Gastroesophageal sphincter (tissue), 4 donors: ENCODE measurements at regions not wholly inside any gene's neighbourhood (a gene's known extent, or its start where the extent isn't known, plus 50 kb on each side); places are given as distances from the start of the nearest gene placed in this dataset.

Experiments used
- ATAC-seq: fragments of 150-250 bp; one replicate; pipeline ENCODE4 v1.9.1; 2016; ENCODE audit warnings: mild to moderate bottlenecking, moderate library complexity
- H3K27ac ChIP-seq, 4 donors: fragments of 200-600 bp; sonication (generic) in 3 of 4; 1 replicate in 3 of 4; 2 replicates in 1 of 4; pipeline ENCODE4 v1.5.1; 2016 to 2019
- H3K27me3 ChIP-seq: fragments of 200-600 bp; sonication (generic); one replicate; pipeline ENCODE4 v1.5.1; 2019
- H3K36me3 ChIP-seq, 2 donors: fragments of 200-600 bp; sonication (generic); one replicate each; pipeline ENCODE4 v1.5.1; 2019; ENCODE audit warnings: control low read depth in 1 of 2
- H3K4me1 ChIP-seq, 3 donors: fragments of 200-600 bp; sonication (generic); 1 replicate in 2 of 3; 2 replicates in 1 of 3; pipeline ENCODE4 v1.5.1; 2016 to 2019; ENCODE audit warnings: control low read depth in 2 of 3
- H3K4me3 ChIP-seq, 2 donors: fragments of 200-600 bp; sonication (generic); one replicate each; pipeline ENCODE4 v1.5.1; 2019; ENCODE audit warnings: mild to moderate bottlenecking in 1 of 2, moderate library complexity in 1 of 2
- H3K9me3 ChIP-seq, 3 donors: fragments of 200-600 bp; sonication (generic); one replicate each; pipeline ENCODE4 v1.5.1; 2017 to 2019; ENCODE audit warnings: control low read depth in 2 of 3
- CTCF ChIP-seq, 4 experiments: fragments of 200-600 bp in 2 of 4; fragments of 450-650 bp in 2 of 4; sonication (generic) in 1 of 4; IDR thresholded peaks; one replicate each; pipeline ENCODE4 v1.5.1; 2017 to 2019; ENCODE audit warnings: antibody characterized with exemption in 4 of 4, mild to moderate bottlenecking in 2 of 4, moderate library complexity in 2 of 4
- EP300 ChIP-seq: sonication (generic); formaldehyde crosslinking; IDR thresholded peaks from one replicate; pipeline ENCODE4 v1.6.1; 2017; ENCODE audit warnings: antibody characterized with exemption, mild to moderate bottlenecking
- POLR2A ChIP-seq, 2 donors: fragments of 450-650 bp; IDR thresholded peaks; one replicate each; pipeline ENCODE4 v1.6.1; 2017; ENCODE audit warnings: antibody characterized with exemption in 2 of 2, mild to moderate bottlenecking in 2 of 2, moderate library complexity in 1 of 2
- POLR2AphosphoS5 ChIP-seq: sonication (generic); formaldehyde crosslinking; IDR thresholded peaks from one replicate; pipeline ENCODE4 v1.6.1; 2017; ENCODE audit warnings: antibody characterized with exemption
- WGBS, 2 donors: methylation state at CpG; one replicate each; pipeline ENCODE4 v1.1.5; 2018; ENCODE audit warnings: low coverage in 1 of 2; 5-methylcytosine and 5-hydroxymethylcytosine counted together

DNA sequence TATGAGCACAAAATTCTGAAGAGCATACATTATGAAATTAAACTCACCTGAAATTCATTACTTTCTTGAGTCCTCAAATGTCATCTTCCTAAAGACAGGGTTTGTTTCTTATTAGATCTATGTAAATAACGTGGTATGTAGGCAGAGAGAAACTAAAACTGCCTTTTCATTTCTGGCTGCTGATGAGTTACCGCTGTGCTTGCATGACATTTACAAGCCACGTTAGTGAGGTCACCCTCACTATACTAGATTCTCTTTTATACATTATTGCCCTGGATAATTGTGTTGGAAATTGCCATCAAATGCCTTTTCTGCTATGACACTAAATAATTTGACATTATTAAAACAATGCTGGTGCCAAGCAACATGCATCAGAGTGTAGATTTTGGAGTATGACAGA is 748.3 kb upstream of the ANO3 start:
- no peak for ATAC-seq
- Histone ChIP-seq H3K4me1 (no peaks in the 10 kb centered on the region), H3K27ac (no peak overlapping the region), H3K36me3 (no peaks in the 10 kb centered on the region), H3K9me3 (no peaks in the 10 kb centered on the region), H3K4me3 (no peak overlapping the region), H3K27me3 (no peaks in the 10 kb centered on the region)
- TF ChIP-seq CTCF (IDR thresholded peaks at IDR 0.05): no peak
- no peak for TF ChIP-seq EP300
- TF ChIP-seq POLR2A (IDR thresholded peaks at IDR 0.05): no peak
- TF ChIP-seq POLR2AphosphoS5: no peak
- 75 to 81% methylated on average over 3 of the region's 3 CpGs for WGBS, 2 donors

- H3K9me3 ChIP-seq: no peaks in the 10 kb centered on the region
- no peak for ATAC-seq
- no peaks in the 10 kb centered on the region for H3K4me1 ChIP-seq
- H3K27me3 ChIP-seq: no peaks in the 10 kb centered on the region
- H3K36me3 ChIP-seq: no peaks in the 10 kb centered on the region
- TF ChIP-seq POLR2A (IDR thresholded peaks at IDR 0.05): no peak
- TF ChIP-seq EP300: no peak
- TF ChIP-seq CTCF (IDR thresholded peaks at IDR 0.05): no peak
- TF ChIP-seq POLR2AphosphoS5: no peak
- no peak overlapping the region for H3K4me3 ChIP-seq
- H3K27ac ChIP-seq: no peak overlapping the region
These were observed 744.4 kb upstream of the ANO3 start for GRCh38 chr11:25587496-25587895.

GRCh38 chr11:25593221-25593620 is 738.7 kb upstream of the ANO3 start:
- no peak for ATAC-seq
- Histone ChIP-seq H3K27me3 (no peaks in the 10 kb centered on the region), H3K4me3 (no peak overlapping the region), H3K9me3 (no peaks in the 10 kb centered on the region), H3K27ac (no peak overlapping the region), H3K4me1 (no peaks in the 10 kb centered on the region), H3K36me3 (no peaks in the 10 kb centered on the region)
- TF ChIP-seq POLR2A (IDR thresholded peaks at IDR 0.05): no peak
- TF ChIP-seq POLR2AphosphoS5: no peak
- no peak for TF ChIP-seq CTCF (IDR thresholded peaks at IDR 0.05)
- no peak for TF ChIP-seq EP300
- WGBS, 2 donors: 84 to 88% methylated on average over 5 of the region's 5 CpGs

- no peaks in the 10 kb centered on the region for H3K27me3 ChIP-seq
- 92 to 95% methylated on average over 2 to 3 of the region's 3 CpGs for WGBS, 2 donors
- ATAC-seq: no peak
- no peak overlapping the region for H3K27ac ChIP-seq
- TF ChIP-seq CTCF (IDR thresholded peaks at IDR 0.05) (no peak), EP300 (no peak), POLR2AphosphoS5 (no peak), POLR2A (IDR thresholded peaks at IDR 0.05) (no peak)
- no peak overlapping the region for H3K4me3 ChIP-seq
- no peaks in the 10 kb centered on the region for H3K36me3 ChIP-seq
- no peaks in the 10 kb centered on the region for H3K9me3 ChIP-seq
- no peaks in the 10 kb centered on the region for H3K4me1 ChIP-seq
These were observed 735.2 kb upstream of the ANO3 start for GRCh38 chr11:25596701-25597100.

DNA sequence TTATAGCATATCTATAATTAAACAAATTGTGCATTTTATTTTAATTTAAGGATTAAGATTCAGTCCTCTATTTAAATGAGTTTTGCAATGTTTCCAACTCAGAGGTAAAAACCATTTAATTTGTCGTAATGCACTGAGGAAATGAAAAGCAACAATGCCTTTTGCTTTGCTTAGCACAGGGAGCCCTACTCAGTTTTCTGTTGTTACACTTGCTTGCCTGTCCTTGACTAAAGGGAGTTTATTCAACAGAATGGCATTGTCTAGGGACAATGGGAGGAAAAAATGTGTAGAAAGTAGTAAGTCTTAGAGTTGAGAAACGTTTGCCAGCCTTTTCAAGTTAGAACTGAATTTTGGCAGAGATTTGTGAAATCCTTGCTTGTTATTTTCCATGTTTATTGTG is 734.2 kb upstream of the ANO3 start:
- Histone ChIP-seq H3K27ac (no peak overlapping the region), H3K27me3 (no peaks in the 10 kb centered on the region), H3K9me3 (no peaks in the 10 kb centered on the region), H3K36me3 (no peaks in the 10 kb centered on the region), H3K4me1 (no peaks in the 10 kb centered on the region), H3K4me3 (no peak overlapping the region)
- no peak for ATAC-seq
- TF ChIP-seq POLR2A (IDR thresholded peaks at IDR 0.05): no peak
- TF ChIP-seq POLR2AphosphoS5: no peak
- TF ChIP-seq CTCF (IDR thresholded peaks at IDR 0.05): no peak
- TF ChIP-seq EP300: no peak
- WGBS, 2 donors: 52 to 55% methylated on average over 2 of the region's 2 CpGs
